H9 (cell line): ENCODE measurements at regions not wholly inside any gene's neighbourhood (a gene's known extent, or its start where the extent isn't known, plus 50 kb on each side); places are given as distances from the start of the nearest gene placed in this dataset.

Source experiments
- DNase-seq: peaks from one replicate; pipeline ENCODE4 v3.0.0-alpha.2; 2017
- H2AFZ ChIP-seq: one replicate; pipeline ENCODE4 v1.6.1; 2013; ENCODE audit warnings: mild to moderate bottlenecking, low read length, control low read depth, moderate library complexity
- H2AK5ac ChIP-seq: 2 replicates; pipeline ENCODE4 v1.6.1; 2013; ENCODE audit warnings: low read length, control low read depth, mixed read lengths; ENCODE audit not compliant: insufficient read length
- H2BK120ac ChIP-seq: one replicate; pipeline ENCODE4 v1.6.1; 2013; ENCODE audit warnings: low read depth, mild to moderate bottlenecking, low read length, control low read depth, inconsistent platforms; ENCODE audit not compliant: poor library complexity, severe bottlenecking
- H2BK12ac ChIP-seq: 2 replicates; pipeline ENCODE4 v1.6.1; 2013; ENCODE audit warnings: low read length, control low read depth, mixed read lengths, low read depth; ENCODE audit not compliant: insufficient read length
- H2BK15ac ChIP-seq: 2 replicates; pipeline ENCODE4 v1.6.1; 2013; ENCODE audit warnings: low read depth, low read length, control low read depth
- H2BK20ac ChIP-seq: one replicate; pipeline ENCODE4 v1.6.1; 2013; ENCODE audit warnings: low read depth, mild to moderate bottlenecking, low read length, control low read depth, inconsistent platforms; ENCODE audit not compliant: poor library complexity, severe bottlenecking
- H2BK5ac ChIP-seq: 2 replicates; pipeline ENCODE4 v1.6.1; 2013; ENCODE audit warnings: low read length, control low read depth, mixed read lengths; ENCODE audit not compliant: insufficient read length
- H3K14ac ChIP-seq: 2 replicates; pipeline ENCODE4 v1.6.1; 2013; ENCODE audit warnings: low read length, control low read depth; ENCODE audit not compliant: insufficient read depth
- H3K18ac ChIP-seq: 2 replicates; pipeline ENCODE4 v1.6.1; 2013; ENCODE audit warnings: low read depth, mild to moderate bottlenecking, mixed read lengths, low read length, control low read depth; ENCODE audit not compliant: insufficient read length
- H3K23ac ChIP-seq: 2 replicates; pipeline ENCODE4 v1.6.1; 2013; ENCODE audit warnings: low read length, control low read depth, mixed read lengths, low read depth; ENCODE audit not compliant: insufficient read length
- H3K23me2 ChIP-seq: 2 replicates; pipeline ENCODE4 v1.6.1; 2013; ENCODE audit warnings: low read depth, mild to moderate bottlenecking, mixed read lengths, low read length, control low read depth; ENCODE audit not compliant: insufficient read length, poor library complexity, severe bottlenecking
- H3K27ac ChIP-seq: 2 replicates; pipeline ENCODE4 v1.5.1; 2013; ENCODE audit warnings: low read length, control low read depth, mixed read lengths, low read depth; ENCODE audit not compliant: insufficient read length
- H3K27me3 ChIP-seq: 2 replicates; pipeline ENCODE4 v1.6.1; 2013; ENCODE audit warnings: low read length, control low read depth, inconsistent platforms; ENCODE audit not compliant: insufficient read depth
- H3K4ac ChIP-seq: 2 replicates; pipeline ENCODE4 v1.6.1; 2013; ENCODE audit warnings: low read depth, mild to moderate bottlenecking, control low read depth, inconsistent platforms, low read length, moderate library complexity
- H3K4me1 ChIP-seq: 2 replicates; pipeline ENCODE4 v1.6.1; 2013; ENCODE audit warnings: low read length, control low read depth, inconsistent platforms; ENCODE audit not compliant: insufficient read depth
- H3K4me2 ChIP-seq: 2 replicates; pipeline ENCODE4 v1.6.1; 2013; ENCODE audit warnings: low read length, control low read depth, mixed read lengths; ENCODE audit not compliant: insufficient read length, insufficient read depth
- H3K56ac ChIP-seq: 2 replicates; pipeline ENCODE4 v1.6.1; 2013; ENCODE audit warnings: low read depth, mild to moderate bottlenecking, mixed read lengths, low read length, control low read depth; ENCODE audit not compliant: insufficient read length
- H3K79me1 ChIP-seq: 2 replicates; pipeline ENCODE4 v1.6.1; 2013; ENCODE audit warnings: low read depth, mild to moderate bottlenecking, moderate library complexity, low read length, control low read depth, inconsistent platforms; ENCODE audit not compliant: insufficient read depth, poor library complexity, severe bottlenecking
- H3K79me2 ChIP-seq: 2 replicates; pipeline ENCODE4 v1.6.1; 2013; ENCODE audit warnings: low read length, control low read depth, inconsistent platforms; ENCODE audit not compliant: insufficient read depth
- H3K9ac ChIP-seq: 2 replicates; pipeline ENCODE4 v1.6.1; 2013; ENCODE audit warnings: low read length, control low read depth, mixed read lengths; ENCODE audit not compliant: insufficient read length; ENCODE audit errors: extremely low read depth
- H3K9me3 ChIP-seq: one replicate; pipeline ENCODE4 v1.6.1; 2013; ENCODE audit warnings: low read depth, low read length, inconsistent platforms; ENCODE audit not compliant: control insufficient read depth
- H3T11ph ChIP-seq: one replicate; pipeline ENCODE4 v1.6.1; 2013; ENCODE audit warnings: mild to moderate bottlenecking, low read length, control low read depth, inconsistent platforms
- H4K20me1 ChIP-seq: one replicate; pipeline ENCODE4 v1.6.1; 2013; ENCODE audit not compliant: control insufficient read depth, insufficient read length, insufficient read depth
- H4K5ac ChIP-seq: 2 replicates; pipeline ENCODE4 v1.6.1; 2013; ENCODE audit warnings: low read depth, mild to moderate bottlenecking, mixed read lengths, low read length, control low read depth; ENCODE audit not compliant: insufficient read length
- H4K8ac ChIP-seq: replicated peaks from 2 replicates; pipeline ENCODE4 v1.6.1; 2013; ENCODE audit warnings: low read length, control low read depth, mixed read lengths, low read depth; ENCODE audit not compliant: insufficient read length
- H4K91ac ChIP-seq: 2 replicates; pipeline ENCODE4 v1.6.1; 2013; ENCODE audit warnings: low read depth, mild to moderate bottlenecking, moderate library complexity, mixed read lengths, low read length, control low read depth; ENCODE audit not compliant: insufficient read length
- H3K27ac Mint-ChIP-seq, 3 experiments: 2 replicates in 2 of 3; 3 replicates in 1 of 3; pipeline ENCODE4 v1.8.0; 2020 to 2021; ENCODE audit warnings: mixed read lengths in 3 of 3, mild to moderate bottlenecking in 1 of 3, moderate library complexity in 1 of 3
- H3K27me3 Mint-ChIP-seq: 2 replicates; pipeline ENCODE4 v1.8.0; 2021; ENCODE audit warnings: low read depth, mild to moderate bottlenecking, moderate library complexity, mixed read lengths
- H3K36me3 Mint-ChIP-seq, 3 experiments: 2 replicates in 2 of 3; 3 replicates in 1 of 3; pipeline ENCODE4 v1.8.0; 2020 to 2021; ENCODE audit warnings: low read depth in 3 of 3, mixed read lengths in 3 of 3; ENCODE audit not compliant: insufficient read depth in 1 of 3
- H3K4me1 Mint-ChIP-seq, 2 experiments: 2 replicates each; pipeline ENCODE4 v1.8.0; 2020; ENCODE audit warnings: mixed read lengths in 2 of 2
- H3K4me3 Mint-ChIP-seq, 2 experiments: 2 replicates in 1 of 2; 3 replicates in 1 of 2; pipeline ENCODE4 v1.8.0; 2020 to 2021; ENCODE audit warnings: mild to moderate bottlenecking in 2 of 2, mixed read lengths in 2 of 2, moderate library complexity in 1 of 2
- H3K9me3 Mint-ChIP-seq, 2 experiments: 2 replicates in 1 of 2; 3 replicates in 1 of 2; pipeline ENCODE4 v1.8.0; 2020; ENCODE audit warnings: mild to moderate bottlenecking in 2 of 2, mixed read lengths in 2 of 2, moderate library complexity in 1 of 2
- WGBS: extraction: QIAGEN DNeasy Blood & Tissue Kit; methylation state at CpG from one replicate; pipeline ENCODE4 v1.1.7; 2013; ENCODE audit warnings: missing lambda C conversion rate, low lambda C conversion rate, mixed read lengths; ENCODE audit not compliant: insufficient read length; ENCODE audit errors: extremely low coverage; 5-methylcytosine and 5-hydroxymethylcytosine counted together
- TF ChIP-seq, protein P1 (sequence below): fragments of 200-600 bp; sonication (generic); conservative IDR thresholded peaks from 3 replicates; pipeline ENCODE4 v1.8.0; 2021; ENCODE audit warnings: antibody characterized with exemption, mild to moderate bottlenecking

- Mint-ChIP-seq H3K36me3 (peaks cover 0 to 4% (median 0%) of the 10 kb centered on the region in 3 experiments; a peak in 1 of 7 replicates), H3K27ac (no peak overlapping the region), H3K4me1 (no peaks in the 10 kb centered on the region), H3K4me3 (no peak overlapping the region), H3K27me3 (no peaks in the 10 kb centered on the region), H3K9me3 (no peaks in the 10 kb centered on the region)
- no peak overlapping the region for H2BK20ac ChIP-seq
- no peaks in the 10 kb centered on the region for H3K4me1 ChIP-seq
- H4K91ac ChIP-seq: no peak overlapping the region
- no peak overlapping the region for H2BK5ac ChIP-seq
- no peak overlapping the region for H3K9ac ChIP-seq
- H3K18ac ChIP-seq: no peak overlapping the region
- no peak overlapping the region for H4K8ac ChIP-seq
- no peak overlapping the region for H2BK15ac ChIP-seq
- no peak overlapping the region for H3K4ac ChIP-seq
- H3K27ac ChIP-seq: no peak overlapping the region
- no peaks in the 10 kb centered on the region for H3K23me2 ChIP-seq
- no peak overlapping the region for H2AFZ ChIP-seq
- no peak overlapping the region for H2BK12ac ChIP-seq
- no peaks in the 10 kb centered on the region for H4K20me1 ChIP-seq
- no peaks in the 10 kb centered on the region for H3K9me3 ChIP-seq
- no peaks in the 10 kb centered on the region for H3K79me1 ChIP-seq
- H3K4me2 ChIP-seq: no peak overlapping the region
- no peak for DNase-seq
- TF ChIP-seq, protein P1, sequence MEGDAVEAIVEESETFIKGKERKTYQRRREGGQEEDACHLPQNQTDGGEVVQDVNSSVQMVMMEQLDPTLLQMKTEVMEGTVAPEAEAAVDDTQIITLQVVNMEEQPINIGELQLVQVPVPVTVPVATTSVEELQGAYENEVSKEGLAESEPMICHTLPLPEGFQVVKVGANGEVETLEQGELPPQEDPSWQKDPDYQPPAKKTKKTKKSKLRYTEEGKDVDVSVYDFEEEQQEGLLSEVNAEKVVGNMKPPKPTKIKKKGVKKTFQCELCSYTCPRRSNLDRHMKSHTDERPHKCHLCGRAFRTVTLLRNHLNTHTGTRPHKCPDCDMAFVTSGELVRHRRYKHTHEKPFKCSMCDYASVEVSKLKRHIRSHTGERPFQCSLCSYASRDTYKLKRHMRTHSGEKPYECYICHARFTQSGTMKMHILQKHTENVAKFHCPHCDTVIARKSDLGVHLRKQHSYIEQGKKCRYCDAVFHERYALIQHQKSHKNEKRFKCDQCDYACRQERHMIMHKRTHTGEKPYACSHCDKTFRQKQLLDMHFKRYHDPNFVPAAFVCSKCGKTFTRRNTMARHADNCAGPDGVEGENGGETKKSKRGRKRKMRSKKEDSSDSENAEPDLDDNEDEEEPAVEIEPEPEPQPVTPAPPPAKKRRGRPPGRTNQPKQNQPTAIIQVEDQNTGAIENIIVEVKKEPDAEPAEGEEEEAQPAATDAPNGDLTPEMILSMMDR: no peak
- no peaks in the 10 kb centered on the region for H3K79me2 ChIP-seq
- H3K27me3 ChIP-seq: no peaks in the 10 kb centered on the region; the same call in 1 of the 2 replicates
- no peak overlapping the region for H2AK5ac ChIP-seq
- no peak overlapping the region for H3K23ac ChIP-seq
- H2BK120ac ChIP-seq: no peak overlapping the region
- no peak overlapping the region for H4K5ac ChIP-seq
- H3K14ac ChIP-seq: no peak overlapping the region
- no CpG with 5 or more reads among the region's 9 CpGs for WGBS
- H3K56ac ChIP-seq: no peak overlapping the region
- H3T11ph ChIP-seq: no peak overlapping the region
Measured at GRCh38 chr4:125481334-125482045, 166.7 kb downstream of the FAT4 start.
